HCT116 (cell line): ENCODE measurements at regions not wholly inside any gene's neighbourhood (a gene's known extent, or its start where the extent isn't known, plus 50 kb on each side); places are given as distances from the start of the nearest gene placed in this dataset.
"Not testable (repeated sequence)": the region's sequence is repeated elsewhere in the genome, so short reads cannot be mapped to it uniquely, and the experiment has no call there.

ENCODE experiments used
- ATAC-seq: fragments of 200-7000 bp; cut with Tn5 transposase; 2 replicates; pipeline ENCODE4 v1.9.1; 2020; ENCODE audit warnings: mild to moderate bottlenecking, moderate library complexity
- BruUV-seq: library from RNA; stranded (reverse); fragments of 400-500 nt; replicated peaks from 2 replicates; lab custom pipeline; 2021; lab: Mats Ljungman, UMichigan
- CTCF ChIA-PET: fragments of 300-600 bp; sonication (Branson Sonifier 250); formaldehyde crosslinking; loops from one replicate; lab custom pipeline; 2021; ENCODE audit warnings: antibody characterized with exemption; lab: Charles Lee
- POLR2A ChIA-PET: fragments of 300-600, 350-600 bp; sonication (Branson Sonifier 250); formaldehyde crosslinking; loops from one replicate; lab custom pipeline; 2021; ENCODE audit warnings: antibody characterized with exemption; lab: Charles Lee
- RAD21 ChIA-PET, 2 experiments: fragments of 300-600 bp; sonication (Branson Sonifier 250); formaldehyde crosslinking; loops; one replicate each; lab custom pipeline; 2023; ENCODE audit warnings: low total read pairs in 2 of 2; ENCODE audit not compliant: uncharacterized antibody in 2 of 2, unreplicated experiment in 2 of 2, low non-redundant PET in 1 of 2; lab: Charles Lee
- DNase-seq: peaks from one replicate; pipeline ENCODE4 v3.0.0-alpha.2; 2010; ENCODE audit warnings: low read depth, low spot score
- H2AFZ ChIP-seq: fragments of 200-600 bp; shearing (Covaris generic), sonication (generic); 2 replicates; pipeline ENCODE4 v1.6.1; 2017; ENCODE audit warnings: low read depth, mixed run types, mixed read lengths, antibody characterized with exemption, low read length; ENCODE audit not compliant: poor library complexity, severe bottlenecking
- H3K27ac ChIP-seq: 2 replicates; pipeline ENCODE4 v1.5.1; 2012; ENCODE audit warnings: low read depth, low read length
- H3K27me3 ChIP-seq: fragments of 200-600 bp; sonication (generic); 2 replicates; pipeline ENCODE4 v1.6.1; 2016; ENCODE audit warnings: mixed run types, low read length, mixed read lengths; ENCODE audit not compliant: insufficient read depth
- H3K36me3 ChIP-seq, 2 experiments: fragments of 200-500 bp in 1 of 2; fragments of 200-600 bp in 1 of 2; sonication (Bioruptor generic) in 1 of 2; sonication (generic) in 1 of 2; 2 replicates each; pipeline versions ENCODE4 v1.5.1 to v1.6.1; 2014 to 2016; ENCODE audit warnings: low read length in 2 of 2, inconsistent platforms in 1 of 2, mixed read lengths in 1 of 2, mixed run types in 1 of 2; ENCODE audit not compliant: insufficient read depth in 2 of 2, control insufficient read depth in 1 of 2
- H3K4me1 ChIP-seq, 2 experiments: fragments of 200-600 bp in 1 of 2; sonication (generic) in 1 of 2; 2 replicates each; pipeline versions ENCODE4 v1.5.1 to v1.6.1; 2012 to 2017; ENCODE audit warnings: low read length in 2 of 2, inconsistent platforms in 1 of 2, mild to moderate bottlenecking in 1 of 2, mixed read lengths in 1 of 2, mixed run types in 1 of 2, moderate library complexity in 1 of 2; ENCODE audit not compliant: insufficient read depth in 2 of 2, control insufficient read depth in 1 of 2
- H3K4me2 ChIP-seq: fragments of 200-600 bp; sonication (generic); 2 replicates; pipeline ENCODE4 v1.6.1; 2017; ENCODE audit warnings: mixed run types, low read length, mixed read lengths
- H3K4me3 ChIP-seq, 2 experiments: fragments of 200-600 bp in 1 of 2; sonication (generic) in 1 of 2; replicated peaks in 1 of 2; 2 replicates each; pipeline ENCODE4 v1.5.1; 2011 to 2016; ENCODE audit warnings: low read length in 2 of 2, control low read depth in 1 of 2, low read depth in 1 of 2, mild to moderate bottlenecking in 1 of 2, mixed read lengths in 1 of 2, mixed run types in 1 of 2
- H3K79me2 ChIP-seq: fragments of 200-600 bp; sonication (generic); 2 replicates; pipeline ENCODE4 v1.6.1; 2017; ENCODE audit warnings: mild to moderate bottlenecking, mixed run types, low read length, moderate library complexity, mixed read lengths; ENCODE audit not compliant: insufficient read depth
- H3K9ac ChIP-seq: fragments of 200-600 bp; sonication (generic); 2 replicates; pipeline ENCODE4 v1.6.1; 2016; ENCODE audit warnings: low read length, mixed read lengths
- H3K9me2 ChIP-seq: fragments of 200-600 bp; sonication (generic), shearing (Covaris generic); 2 replicates; pipeline ENCODE4 v1.6.1; 2017; ENCODE audit warnings: mixed run types, mild to moderate bottlenecking, moderate library complexity; ENCODE audit not compliant: insufficient read depth
- H3K9me3 ChIP-seq, 2 experiments: fragments of 200-500 bp in 1 of 2; fragments of 200-600 bp in 1 of 2; sonication (Bioruptor generic) in 1 of 2; sonication (generic) in 1 of 2; 2 replicates each; pipeline ENCODE4 v1.6.1; 2014 to 2017; ENCODE audit warnings: low read length in 2 of 2, mixed read lengths in 2 of 2, inconsistent platforms in 1 of 2, low read depth in 1 of 2, mild to moderate bottlenecking in 1 of 2, mixed run types in 1 of 2, moderate library complexity in 1 of 2; ENCODE audit not compliant: control insufficient read depth in 1 of 2, insufficient read depth in 1 of 2
- H4K20me1 ChIP-seq: fragments of 200-600 bp; sonication (generic), shearing (Covaris generic); 2 replicates; pipeline ENCODE4 v1.6.1; 2017; ENCODE audit warnings: mixed run types, mild to moderate bottlenecking, moderate library complexity; ENCODE audit not compliant: insufficient read depth
- EGR1 ChIP-seq: IDR thresholded peaks from 2 replicates; pipeline ENCODE4 v1.6.1; 2012; ENCODE audit warnings: low read depth
- SIN3A ChIP-seq: IDR thresholded peaks from 2 replicates; pipeline ENCODE4 v1.6.1; 2012; ENCODE audit warnings: low read depth
- SP1 ChIP-seq: IDR thresholded peaks from 2 replicates; pipeline ENCODE4 v1.6.1; 2012; ENCODE audit warnings: low read depth
- intact Hi-C: fragments of 100-400 bp; cut with micrococcal nuclease; formaldehyde crosslinking; loops from 2 replicates; pipeline ENCODE4 v1.10.0; 2022
- TF ChIP-seq, protein P1 (sequence below): IDR thresholded peaks from 2 replicates; pipeline ENCODE4 v1.6.1; 2012

DNA sequence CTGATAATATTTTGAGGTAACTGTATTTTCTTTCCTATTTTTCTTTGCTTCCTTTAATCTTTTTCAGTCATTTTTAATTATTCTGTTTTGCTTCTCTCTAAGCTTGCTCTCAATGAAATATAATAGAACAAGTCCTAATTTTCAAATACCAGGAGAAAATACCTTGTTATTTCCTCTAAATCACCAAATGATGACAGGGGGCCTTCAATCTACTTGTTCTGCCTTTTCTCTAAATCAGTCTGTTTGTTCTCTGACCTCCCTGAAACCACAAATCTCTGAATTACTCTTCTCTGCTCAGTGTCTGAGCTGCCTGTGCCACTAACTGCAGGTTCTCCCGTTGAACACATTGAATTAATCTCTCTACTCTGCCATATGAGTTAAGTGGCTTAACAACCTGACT lies 286.2 kb downstream of the C11orf87 start:
- Histone ChIP-seq H4K20me1 (no peaks in the 10 kb centered on the region), H3K9ac (no peak overlapping the region), H3K79me2 (no peaks in the 10 kb centered on the region), H3K9me2 (no peaks in the 10 kb centered on the region), H3K4me3 (no peak overlapping the region), H3K27me3 (no peaks in the 10 kb centered on the region), H3K9me3 (no peaks in the 10 kb centered on the region), H3K4me1 (no peaks in the 10 kb centered on the region), H3K36me3 (no peaks in the 10 kb centered on the region), H3K27ac (no peak overlapping the region), H3K4me2 (no peak overlapping the region), H2AFZ (no peak overlapping the region)
- CTCF ChIA-PET, result no interaction called here
- no peak for TF ChIP-seq SIN3A
- no peak for TF ChIP-seq SP1
- no peak for TF ChIP-seq EGR1
- TF ChIP-seq, protein P1, sequence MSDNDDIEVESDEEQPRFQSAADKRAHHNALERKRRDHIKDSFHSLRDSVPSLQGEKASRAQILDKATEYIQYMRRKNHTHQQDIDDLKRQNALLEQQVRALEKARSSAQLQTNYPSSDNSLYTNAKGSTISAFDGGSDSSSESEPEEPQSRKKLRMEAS, result no peak
- RAD21 ChIA-PET, result no interaction called here
- intact Hi-C loops, result loop anchor here (10.0 kb wide), 1 partner anchor 227 kb away; no protein-coding TSS in a partner anchor
- BruUV-seq, result no TSS peak
- POLR2A ChIA-PET, result no interaction called here
- ATAC-seq, result no peak
- DNase-seq, result no peak

DNA sequence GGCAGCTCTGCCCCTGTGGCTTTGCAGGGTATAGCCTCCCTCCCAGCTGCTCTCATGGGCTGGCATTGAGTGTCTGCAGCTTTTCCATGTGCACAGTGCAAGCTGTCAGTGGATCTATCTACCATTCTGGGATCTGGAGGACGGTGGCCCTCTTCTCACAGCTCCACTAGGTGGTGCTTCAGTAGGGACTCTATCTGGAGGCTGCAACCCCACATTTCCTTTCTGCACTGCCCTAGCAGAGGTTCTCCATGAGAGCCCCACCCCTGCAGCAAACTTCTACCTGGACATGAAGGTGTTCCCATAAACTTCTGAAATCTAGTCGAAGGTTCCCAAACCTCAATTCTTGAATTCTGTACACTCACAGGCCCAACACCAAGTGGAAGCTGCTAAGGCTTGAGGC lies 292.5 kb downstream of the C11orf87 start:
- POLR2A ChIA-PET, H3K9me2 ChIP-seq, H3K4me2 ChIP-seq, BruUV-seq, H3K9me3 ChIP-seq, H3K27ac ChIP-seq, ATAC-seq, DNase-seq, H3K4me1 ChIP-seq, H2AFZ ChIP-seq, H3K9ac ChIP-seq, H4K20me1 ChIP-seq, H3K79me2 ChIP-seq, H3K4me3 ChIP-seq, CTCF ChIA-PET, H3K27me3 ChIP-seq, intact Hi-C loops, H3K36me3 ChIP-seq, RAD21 ChIA-PET: not testable (repeated sequence)

DNA sequence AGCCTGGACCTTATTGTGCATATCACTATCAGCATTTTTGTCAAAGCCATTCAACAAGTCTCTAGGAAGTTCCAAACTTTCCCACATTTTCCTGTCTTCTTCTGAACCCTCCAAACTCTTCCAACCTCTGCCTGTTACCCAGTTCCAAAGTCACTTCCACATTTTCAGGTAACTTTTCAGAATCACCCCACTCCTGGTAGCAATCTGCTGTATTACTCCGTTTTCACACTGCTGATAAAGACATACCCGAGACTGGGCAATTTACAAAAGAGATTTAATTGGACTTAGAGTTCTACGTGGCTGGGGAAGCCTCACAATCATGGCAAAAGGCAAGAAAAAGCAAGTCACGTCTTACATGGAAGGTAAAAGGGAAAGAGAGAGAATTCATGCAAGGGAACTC lies 293.4 kb downstream of the C11orf87 start:
- H3K9me3 ChIP-seq, H3K9me2 ChIP-seq, POLR2A ChIA-PET, H2AFZ ChIP-seq, DNase-seq, H3K79me2 ChIP-seq, CTCF ChIA-PET, H3K9ac ChIP-seq, H3K36me3 ChIP-seq, H4K20me1 ChIP-seq, BruUV-seq, H3K4me3 ChIP-seq, ATAC-seq, RAD21 ChIA-PET, H3K27ac ChIP-seq, H3K4me2 ChIP-seq, H3K4me1 ChIP-seq, H3K27me3 ChIP-seq: not testable (repeated sequence)
- intact Hi-C loops, result loop anchor here (5.0 kb wide), 1 partner anchor 82 kb away; no protein-coding TSS in a partner anchor
